GM18511 (cell line): ENCODE measurements at regions not wholly inside any gene's neighbourhood (a gene's known extent, or its start where the extent isn't known, plus 50 kb on each side); places are given as distances from the start of the nearest gene placed in this dataset.
A peak's percentile ranks its signal among the peaks of the same experiment; 100 is the strongest.

Experiments used
- ATAC-seq: cut with Tn5 transposase; IDR thresholded peaks from one replicate; pipeline ENCODE4 v1.9.1; 2021; ENCODE audit warnings: mild to moderate bottlenecking, moderate library complexity; ENCODE audit not compliant: unreplicated experiment

DNA sequence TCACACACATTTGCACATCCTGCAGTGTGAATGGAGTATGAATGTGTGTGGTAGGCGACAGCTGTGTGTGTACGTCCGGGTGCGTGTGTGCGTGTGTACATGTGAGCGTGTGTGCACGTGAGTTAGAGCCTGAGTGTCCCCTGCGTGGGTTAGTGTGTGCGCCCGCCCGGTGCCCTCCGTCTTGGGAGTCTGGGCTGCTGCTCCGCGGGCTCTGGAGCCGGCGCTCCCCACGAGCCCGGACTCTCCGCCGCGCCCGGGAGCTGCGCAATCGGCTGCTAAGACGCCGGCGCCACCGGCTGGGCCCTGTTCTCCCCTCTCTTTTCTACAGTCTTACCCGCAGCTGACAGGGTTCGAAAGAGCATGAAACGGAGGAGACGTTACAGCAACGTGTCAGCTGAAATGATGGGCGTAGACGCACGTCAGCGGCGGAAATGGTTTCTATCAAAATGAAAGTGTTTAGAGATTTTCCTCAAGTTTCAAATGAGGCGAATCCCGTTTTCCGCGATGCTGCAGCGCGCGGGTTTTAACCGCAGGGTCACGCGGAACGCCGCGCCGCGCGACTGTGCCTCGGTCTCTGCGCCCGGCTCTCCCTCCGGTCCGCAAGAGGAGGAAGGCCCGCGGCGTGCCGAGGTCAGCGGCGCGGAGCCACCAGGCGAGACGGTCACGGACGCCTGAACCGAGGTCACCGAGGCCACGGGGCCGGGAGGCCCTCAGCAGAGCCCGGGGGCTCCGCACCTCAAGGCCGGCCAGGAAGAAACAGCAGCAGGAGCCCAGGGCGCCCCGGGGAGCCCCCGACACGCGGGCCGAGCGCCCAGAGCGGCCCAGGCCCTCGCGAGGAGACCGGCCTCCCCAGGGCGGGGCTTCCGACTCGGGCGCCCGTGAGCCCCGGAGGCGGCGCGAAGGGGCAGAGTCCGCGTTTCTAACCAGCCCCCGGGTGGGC lies 95.3 kb upstream of the BHLHE23 start:
- peak; percentile 55 for ATAC-seq

GRCh38 chr20:63100926-63101699 lies 94.3 kb upstream of the BHLHE23 start:
- no peak for ATAC-seq

- ATAC-seq = no peak
Measured at GRCh38 chr20:63100174-63100925, 93.6 kb upstream of the BHLHE23 start.

GRCh38 chr20:63099456-63100173 lies 92.9 kb upstream of the BHLHE23 start:
- no peak for ATAC-seq

GRCh38 chr20:63098195-63098810 lies 91.5 kb upstream of the BHLHE23 start:
- ATAC-seq = no peak

DNA sequence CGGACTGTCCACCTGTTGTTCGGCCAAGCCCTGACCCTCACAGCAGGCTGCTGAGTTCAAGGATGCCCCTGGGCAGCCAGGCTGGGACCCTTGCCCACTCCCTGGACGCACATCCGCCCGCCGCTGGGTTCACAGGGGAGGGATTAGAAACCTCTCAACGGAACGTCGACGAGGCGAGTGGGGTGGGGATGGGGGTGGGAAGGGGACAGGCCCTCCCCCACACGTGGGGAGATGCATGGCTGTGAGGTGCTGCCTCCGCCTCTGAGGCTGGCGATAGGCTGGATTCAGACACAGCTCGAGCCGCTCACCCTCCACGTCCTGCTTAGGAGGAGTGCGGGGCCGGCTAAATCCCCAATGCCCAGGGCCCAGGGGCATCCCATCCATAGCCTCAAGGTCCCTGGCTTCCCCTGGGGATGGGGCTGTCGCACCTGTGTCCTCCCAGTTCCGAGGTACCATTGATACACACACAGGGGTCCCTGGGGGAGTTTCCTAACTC lies 90.6 kb upstream of the BHLHE23 start:
- ATAC-seq = no peak

DNA sequence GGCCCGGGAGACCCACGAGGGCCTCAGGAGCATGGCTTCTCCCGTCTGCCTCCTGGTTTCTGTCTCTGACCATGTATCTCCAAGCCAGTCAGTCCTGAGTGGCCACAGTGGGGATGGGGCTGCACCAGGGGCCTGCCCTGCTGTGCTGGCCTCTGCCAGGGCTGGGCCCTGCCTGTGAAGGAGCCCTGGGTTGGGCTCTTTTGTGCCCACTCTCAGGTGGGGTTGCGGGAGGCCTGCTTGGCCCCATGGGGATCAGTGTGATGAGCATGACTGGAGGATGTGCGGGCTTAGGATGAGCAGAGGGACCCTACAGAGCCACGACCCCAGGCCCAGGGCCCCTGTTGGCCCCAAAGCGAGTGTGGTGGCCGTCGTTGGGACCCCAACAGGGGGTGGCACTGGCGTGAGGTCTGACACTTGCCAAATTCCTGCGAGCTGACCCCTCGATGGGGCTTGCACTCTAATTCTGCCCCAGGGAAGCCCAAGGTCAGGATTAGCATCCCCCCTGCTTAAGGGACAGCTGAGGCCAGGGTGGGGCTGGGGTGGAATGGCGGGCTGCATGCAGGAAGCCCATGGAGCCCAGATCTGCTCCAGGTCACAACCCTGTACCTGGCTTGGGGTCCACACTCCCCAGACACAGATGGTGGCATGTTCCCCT lies 90.0 kb upstream of the BHLHE23 start:
- no peak for ATAC-seq

- no peak for ATAC-seq
Measured at GRCh38 chr20:63095718-63096654, 89.2 kb upstream of the BHLHE23 start.

GRCh38 chr20:63094767-63095499 lies 88.2 kb upstream of the BHLHE23 start:
- no peak for ATAC-seq

- ATAC-seq = no peak
Measured at GRCh38 chr20:63093966-63094766, 87.4 kb upstream of the BHLHE23 start.

GRCh38 chr20:63092660-63093215 lies 86.0 kb upstream of the BHLHE23 start:
- ATAC-seq = no peak

- ATAC-seq = no peak
Measured at GRCh38 chr20:63091901-63092659, 85.3 kb upstream of the BHLHE23 start.

GRCh38 chr20:63090682-63091571 lies 84.2 kb upstream of the BHLHE23 start:
- no peak for ATAC-seq

DNA sequence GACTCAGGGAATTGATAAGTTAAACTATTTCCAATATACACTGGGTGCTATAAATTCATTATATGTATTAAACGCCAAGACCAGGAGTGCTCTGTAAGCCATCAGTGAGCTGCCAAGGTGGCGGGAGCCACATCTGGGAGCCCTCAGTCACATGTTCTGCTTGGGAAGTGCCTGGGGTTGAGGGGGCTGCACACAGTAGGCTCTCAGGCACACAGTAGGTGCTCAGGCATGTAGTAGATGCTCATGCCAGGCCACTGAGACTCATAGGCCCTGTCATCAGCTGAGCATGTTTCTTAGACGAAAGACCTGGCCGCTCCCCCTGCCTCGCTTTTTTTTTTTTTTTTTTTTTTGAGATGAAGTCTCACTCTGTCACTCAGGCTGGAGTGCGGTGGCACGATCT lies 83.3 kb upstream of the BHLHE23 start:
- ATAC-seq = no peak
